SK-N-MC (cell line): ENCODE measurements at regions not wholly inside any gene's neighbourhood (a gene's known extent, or its start where the extent isn't known, plus 50 kb on each side); places are given as distances from the start of the nearest gene placed in this dataset.

Experiments used
- EZH2 ChIP-seq: fragments of 200-600 bp; sonication (generic); IDR thresholded peaks from one replicate; pipeline ENCODE4 v1.6.1; 2017; ENCODE audit warnings: antibody characterized with exemption
- POLR2AphosphoS5 ChIP-seq: IDR thresholded peaks from 2 replicates; pipeline ENCODE4 v1.6.1; 2012; ENCODE audit warnings: mild to moderate bottlenecking, low read depth, low read length, borderline replicate concordance

- TF ChIP-seq POLR2AphosphoS5 (no peak), EZH2 (no peak)
Observed at GRCh38 chr9:115495836-115496235, 377.9 kb upstream of the TNC start.
